ENCODE measurements at regions not wholly inside any gene's neighbourhood (a gene's known extent, or its start where the extent isn't known, plus 50 kb on each side); places are given as distances from the start of the nearest gene placed in this dataset.

DNA sequence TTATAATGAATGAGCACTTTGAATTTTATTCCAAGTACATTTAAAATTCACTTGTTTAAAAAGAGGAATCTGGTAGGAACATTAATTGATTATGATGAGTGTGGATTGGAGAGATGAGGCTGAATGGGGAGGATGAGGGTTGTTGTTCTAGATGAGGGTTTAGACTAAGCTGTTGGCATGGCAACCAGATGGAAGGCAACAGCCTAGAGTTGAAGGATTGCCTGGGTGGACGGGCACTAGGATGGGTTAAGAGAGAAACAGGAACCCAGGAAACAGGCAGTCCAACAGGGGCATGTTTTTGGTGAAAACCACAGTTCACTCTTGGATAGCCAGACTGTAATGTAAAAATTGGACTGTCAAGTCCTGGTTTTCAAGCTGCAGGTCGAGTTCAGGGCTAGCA is 125.5 kb downstream of the CHRM3 start:
- no peak for TF ChIP-seq EZH2 (IDR thresholded peaks at IDR 0.05; ENCODE audit: insufficient read depth, poor library complexity, severe bottlenecking)
- TF ChIP-seq EZH2phosphoT487 (IDR thresholded peaks at IDR 0.05; ENCODE audit: insufficient read depth, low read depth) = no peak

Measured in GM23248 (cell line).